ENCODE measurements at regions not wholly inside any gene's neighbourhood (a gene's known extent, or its start where the extent isn't known, plus 50 kb on each side); places are given as distances from the start of the nearest gene placed in this dataset.

- TF ChIP-seq, protein P1, sequence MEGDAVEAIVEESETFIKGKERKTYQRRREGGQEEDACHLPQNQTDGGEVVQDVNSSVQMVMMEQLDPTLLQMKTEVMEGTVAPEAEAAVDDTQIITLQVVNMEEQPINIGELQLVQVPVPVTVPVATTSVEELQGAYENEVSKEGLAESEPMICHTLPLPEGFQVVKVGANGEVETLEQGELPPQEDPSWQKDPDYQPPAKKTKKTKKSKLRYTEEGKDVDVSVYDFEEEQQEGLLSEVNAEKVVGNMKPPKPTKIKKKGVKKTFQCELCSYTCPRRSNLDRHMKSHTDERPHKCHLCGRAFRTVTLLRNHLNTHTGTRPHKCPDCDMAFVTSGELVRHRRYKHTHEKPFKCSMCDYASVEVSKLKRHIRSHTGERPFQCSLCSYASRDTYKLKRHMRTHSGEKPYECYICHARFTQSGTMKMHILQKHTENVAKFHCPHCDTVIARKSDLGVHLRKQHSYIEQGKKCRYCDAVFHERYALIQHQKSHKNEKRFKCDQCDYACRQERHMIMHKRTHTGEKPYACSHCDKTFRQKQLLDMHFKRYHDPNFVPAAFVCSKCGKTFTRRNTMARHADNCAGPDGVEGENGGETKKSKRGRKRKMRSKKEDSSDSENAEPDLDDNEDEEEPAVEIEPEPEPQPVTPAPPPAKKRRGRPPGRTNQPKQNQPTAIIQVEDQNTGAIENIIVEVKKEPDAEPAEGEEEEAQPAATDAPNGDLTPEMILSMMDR (conservative IDR thresholded peaks at IDR 0.05 in 1 of 2, IDR thresholded peaks at IDR 0.05 in 1 of 2; ENCODE audit: low read depth in 1 of 2, low read length in 2 of 2), result no peak
- no peak for TF ChIP-seq EZH2 (IDR thresholded peaks at IDR 0.05; ENCODE audit: low read length, missing control alignments)
These were observed 127.6 kb upstream of the LMO4 start for GRCh38 chr1:87200875-87201638.
